H9 (cell line): ENCODE measurements at regions not wholly inside any gene's neighbourhood (a gene's known extent, or its start where the extent isn't known, plus 50 kb on each side); places are given as distances from the start of the nearest gene placed in this dataset.

Source experiments
- DNase-seq: peaks from one replicate; pipeline ENCODE4 v3.0.0-alpha.2; 2017
- H2AFZ ChIP-seq: one replicate; pipeline ENCODE4 v1.6.1; 2013; ENCODE audit warnings: mild to moderate bottlenecking, low read length, control low read depth, moderate library complexity
- H2AK5ac ChIP-seq: 2 replicates; pipeline ENCODE4 v1.6.1; 2013; ENCODE audit warnings: low read length, control low read depth, mixed read lengths; ENCODE audit not compliant: insufficient read length
- H2BK120ac ChIP-seq: one replicate; pipeline ENCODE4 v1.6.1; 2013; ENCODE audit warnings: low read depth, mild to moderate bottlenecking, low read length, control low read depth, inconsistent platforms; ENCODE audit not compliant: poor library complexity, severe bottlenecking
- H2BK12ac ChIP-seq: 2 replicates; pipeline ENCODE4 v1.6.1; 2013; ENCODE audit warnings: low read length, control low read depth, mixed read lengths, low read depth; ENCODE audit not compliant: insufficient read length
- H2BK15ac ChIP-seq: 2 replicates; pipeline ENCODE4 v1.6.1; 2013; ENCODE audit warnings: low read depth, low read length, control low read depth
- H2BK20ac ChIP-seq: one replicate; pipeline ENCODE4 v1.6.1; 2013; ENCODE audit warnings: low read depth, mild to moderate bottlenecking, low read length, control low read depth, inconsistent platforms; ENCODE audit not compliant: poor library complexity, severe bottlenecking
- H2BK5ac ChIP-seq: 2 replicates; pipeline ENCODE4 v1.6.1; 2013; ENCODE audit warnings: low read length, control low read depth, mixed read lengths; ENCODE audit not compliant: insufficient read length
- H3K14ac ChIP-seq: 2 replicates; pipeline ENCODE4 v1.6.1; 2013; ENCODE audit warnings: low read length, control low read depth; ENCODE audit not compliant: insufficient read depth
- H3K18ac ChIP-seq: 2 replicates; pipeline ENCODE4 v1.6.1; 2013; ENCODE audit warnings: low read depth, mild to moderate bottlenecking, mixed read lengths, low read length, control low read depth; ENCODE audit not compliant: insufficient read length
- H3K23ac ChIP-seq: 2 replicates; pipeline ENCODE4 v1.6.1; 2013; ENCODE audit warnings: low read length, control low read depth, mixed read lengths, low read depth; ENCODE audit not compliant: insufficient read length
- H3K23me2 ChIP-seq: 2 replicates; pipeline ENCODE4 v1.6.1; 2013; ENCODE audit warnings: low read depth, mild to moderate bottlenecking, mixed read lengths, low read length, control low read depth; ENCODE audit not compliant: insufficient read length, poor library complexity, severe bottlenecking
- H3K27ac ChIP-seq: 2 replicates; pipeline ENCODE4 v1.5.1; 2013; ENCODE audit warnings: low read length, control low read depth, mixed read lengths, low read depth; ENCODE audit not compliant: insufficient read length
- H3K27me3 ChIP-seq: 2 replicates; pipeline ENCODE4 v1.6.1; 2013; ENCODE audit warnings: low read length, control low read depth, inconsistent platforms; ENCODE audit not compliant: insufficient read depth
- H3K4ac ChIP-seq: 2 replicates; pipeline ENCODE4 v1.6.1; 2013; ENCODE audit warnings: low read depth, mild to moderate bottlenecking, control low read depth, inconsistent platforms, low read length, moderate library complexity
- H3K4me1 ChIP-seq: 2 replicates; pipeline ENCODE4 v1.6.1; 2013; ENCODE audit warnings: low read length, control low read depth, inconsistent platforms; ENCODE audit not compliant: insufficient read depth
- H3K4me2 ChIP-seq: 2 replicates; pipeline ENCODE4 v1.6.1; 2013; ENCODE audit warnings: low read length, control low read depth, mixed read lengths; ENCODE audit not compliant: insufficient read length, insufficient read depth
- H3K56ac ChIP-seq: 2 replicates; pipeline ENCODE4 v1.6.1; 2013; ENCODE audit warnings: low read depth, mild to moderate bottlenecking, mixed read lengths, low read length, control low read depth; ENCODE audit not compliant: insufficient read length
- H3K79me1 ChIP-seq: 2 replicates; pipeline ENCODE4 v1.6.1; 2013; ENCODE audit warnings: low read depth, mild to moderate bottlenecking, moderate library complexity, low read length, control low read depth, inconsistent platforms; ENCODE audit not compliant: insufficient read depth, poor library complexity, severe bottlenecking
- H3K79me2 ChIP-seq: 2 replicates; pipeline ENCODE4 v1.6.1; 2013; ENCODE audit warnings: low read length, control low read depth, inconsistent platforms; ENCODE audit not compliant: insufficient read depth
- H3K9ac ChIP-seq: 2 replicates; pipeline ENCODE4 v1.6.1; 2013; ENCODE audit warnings: low read length, control low read depth, mixed read lengths; ENCODE audit not compliant: insufficient read length; ENCODE audit errors: extremely low read depth
- H3K9me3 ChIP-seq: one replicate; pipeline ENCODE4 v1.6.1; 2013; ENCODE audit warnings: low read depth, low read length, inconsistent platforms; ENCODE audit not compliant: control insufficient read depth
- H3T11ph ChIP-seq: one replicate; pipeline ENCODE4 v1.6.1; 2013; ENCODE audit warnings: mild to moderate bottlenecking, low read length, control low read depth, inconsistent platforms
- H4K20me1 ChIP-seq: one replicate; pipeline ENCODE4 v1.6.1; 2013; ENCODE audit not compliant: control insufficient read depth, insufficient read length, insufficient read depth
- H4K5ac ChIP-seq: 2 replicates; pipeline ENCODE4 v1.6.1; 2013; ENCODE audit warnings: low read depth, mild to moderate bottlenecking, mixed read lengths, low read length, control low read depth; ENCODE audit not compliant: insufficient read length
- H4K8ac ChIP-seq: replicated peaks from 2 replicates; pipeline ENCODE4 v1.6.1; 2013; ENCODE audit warnings: low read length, control low read depth, mixed read lengths, low read depth; ENCODE audit not compliant: insufficient read length
- H4K91ac ChIP-seq: 2 replicates; pipeline ENCODE4 v1.6.1; 2013; ENCODE audit warnings: low read depth, mild to moderate bottlenecking, moderate library complexity, mixed read lengths, low read length, control low read depth; ENCODE audit not compliant: insufficient read length
- H3K27ac Mint-ChIP-seq, 3 experiments: 2 replicates in 2 of 3; 3 replicates in 1 of 3; pipeline ENCODE4 v1.8.0; 2020 to 2021; ENCODE audit warnings: mixed read lengths in 3 of 3, mild to moderate bottlenecking in 1 of 3, moderate library complexity in 1 of 3
- H3K27me3 Mint-ChIP-seq: 2 replicates; pipeline ENCODE4 v1.8.0; 2021; ENCODE audit warnings: low read depth, mild to moderate bottlenecking, moderate library complexity, mixed read lengths
- H3K36me3 Mint-ChIP-seq, 3 experiments: 2 replicates in 2 of 3; 3 replicates in 1 of 3; pipeline ENCODE4 v1.8.0; 2020 to 2021; ENCODE audit warnings: low read depth in 3 of 3, mixed read lengths in 3 of 3; ENCODE audit not compliant: insufficient read depth in 1 of 3
- H3K4me1 Mint-ChIP-seq, 2 experiments: 2 replicates each; pipeline ENCODE4 v1.8.0; 2020; ENCODE audit warnings: mixed read lengths in 2 of 2
- H3K4me3 Mint-ChIP-seq, 2 experiments: 2 replicates in 1 of 2; 3 replicates in 1 of 2; pipeline ENCODE4 v1.8.0; 2020 to 2021; ENCODE audit warnings: mild to moderate bottlenecking in 2 of 2, mixed read lengths in 2 of 2, moderate library complexity in 1 of 2
- H3K9me3 Mint-ChIP-seq, 2 experiments: 2 replicates in 1 of 2; 3 replicates in 1 of 2; pipeline ENCODE4 v1.8.0; 2020; ENCODE audit warnings: mild to moderate bottlenecking in 2 of 2, mixed read lengths in 2 of 2, moderate library complexity in 1 of 2
- CTCF ChIP-seq: fragments of 200-600 bp; sonication (generic); conservative IDR thresholded peaks from 3 replicates; pipeline ENCODE4 v1.8.0; 2021; ENCODE audit warnings: antibody characterized with exemption, mild to moderate bottlenecking
- WGBS: extraction: QIAGEN DNeasy Blood & Tissue Kit; methylation state at CpG from one replicate; pipeline ENCODE4 v1.1.7; 2013; ENCODE audit warnings: missing lambda C conversion rate, low lambda C conversion rate, mixed read lengths; ENCODE audit not compliant: insufficient read length; ENCODE audit errors: extremely low coverage; 5-methylcytosine and 5-hydroxymethylcytosine counted together

GRCh38 chr10:88207121-88207546 is 343.7 kb downstream of the PTEN start:
- Mint-ChIP-seq H3K4me3 (no peak overlapping the region), H3K4me1 (peaks cover 8 to 9% of the 10 kb centered on the region in 2 experiments), H3K27me3 (no peaks in the 10 kb centered on the region), H3K36me3 (no peaks in the 10 kb centered on the region), H3K27ac (no peak overlapping the region), H3K9me3 (no peaks in the 10 kb centered on the region)
- no peaks in the 10 kb centered on the region for H3K9me3 ChIP-seq
- no peaks in the 10 kb centered on the region for H3K79me2 ChIP-seq
- no peak overlapping the region for H2BK120ac ChIP-seq
- H3K4me1 ChIP-seq = no peaks in the 10 kb centered on the region
- no peak overlapping the region for H3K4ac ChIP-seq
- H3K23me2 ChIP-seq = no peaks in the 10 kb centered on the region
- no peak overlapping the region for H2AK5ac ChIP-seq
- no peak overlapping the region for H2BK20ac ChIP-seq
- no CpG with 5 or more reads among the region's 3 CpGs for whole genome bisulfite sequencing
- H2AFZ ChIP-seq = no peak overlapping the region
- H2BK12ac ChIP-seq = no peak overlapping the region
- H4K20me1 ChIP-seq = no peaks in the 10 kb centered on the region
- TF ChIP-seq CTCF = no peak
- no peak overlapping the region for H3K56ac ChIP-seq
- H3K9ac ChIP-seq = no peak overlapping the region
- no peak for DNase-seq
- H3K14ac ChIP-seq = no peak overlapping the region
- no peak overlapping the region for H4K8ac ChIP-seq
- H2BK5ac ChIP-seq = no peak overlapping the region
- H3K27ac ChIP-seq = no peak overlapping the region
- no peak overlapping the region for H3K18ac ChIP-seq
- no peaks in the 10 kb centered on the region for H3K79me1 ChIP-seq
- H3K23ac ChIP-seq = no peak overlapping the region
- no peak overlapping the region for H4K5ac ChIP-seq
- H3T11ph ChIP-seq = no peak overlapping the region
- H3K27me3 ChIP-seq = no peaks in the 10 kb centered on the region
- no peak overlapping the region for H4K91ac ChIP-seq
- H2BK15ac ChIP-seq = no peak overlapping the region
- H3K4me2 ChIP-seq = no peak overlapping the region
